GM12878 (cell line): ENCODE measurements at regions not wholly inside any gene's neighbourhood (a gene's known extent, or its start where the extent isn't known, plus 50 kb on each side); places are given as distances from the start of the nearest gene placed in this dataset.

Experiments used
- ATAC-seq: fragments of 200-7000 bp; cut with Tn5 transposase; 3 replicates; pipeline ENCODE4 v1.9.1; 2020; ENCODE audit warnings: mild to moderate bottlenecking, moderate library complexity
- BruUV-seq: library from RNA; stranded (reverse); fragments of 400-500 nt; replicated peaks from 2 replicates; lab custom pipeline; 2021; lab: Mats Ljungman, UMichigan
- CTCF ChIA-PET: fragments of 300-600 bp; sonication (Branson Sonifier 250); formaldehyde crosslinking; extraction: SDS; loops from one replicate; lab custom pipeline; 2021; ENCODE audit warnings: inconsistent platforms; lab: Yijun Ruan, JAX
- POLR2A ChIA-PET: fragments of 350-600 bp; formaldehyde crosslinking; extraction: SDS; loops from one replicate; lab custom pipeline; 2021; ENCODE audit warnings: inconsistent platforms; lab: Charles Lee
- RAD21 ChIA-PET: fragments of 300-600 bp; sonication (Branson Sonifier 250); formaldehyde crosslinking; loops from one replicate; lab custom pipeline; 2023; ENCODE audit warnings: antibody characterized with exemption; ENCODE audit not compliant: unreplicated experiment; lab: Charles Lee
- SMC1A ChIA-PET: fragments of 300-600 bp; sonication (Branson Sonifier 250); formaldehyde crosslinking; loops from one replicate; lab custom pipeline; 2023; ENCODE audit not compliant: unreplicated experiment, uncharacterized antibody; lab: Charles Lee
- DNase-seq: peaks from one replicate; pipeline ENCODE4 v3.0.0-alpha.2; 2011; ENCODE audit warnings: low read depth, low spot score
- FAIRE-seq: peaks from 3 replicates; lab custom pipeline; 2011; peaks lifted over from hg19 to GRCh38; lab: Jason Lieb, UNC
- H2AFZ ChIP-seq: 2 replicates; pipeline ENCODE4 v1.6.0; 2011; ENCODE audit warnings: low read depth, low read length, control low read depth; ENCODE audit not compliant: control insufficient read depth
- H3K27ac ChIP-seq: 2 replicates; pipeline ENCODE4 v1.5.1; 2011; ENCODE audit warnings: control low read depth; ENCODE audit not compliant: control insufficient read depth, insufficient read depth
- H3K27me3 ChIP-seq, 2 experiments: replicated peaks in 1 of 2; 2 replicates each; pipeline versions ENCODE4 v1.6.0 to v1.6.1; 2011; ENCODE audit warnings: low read length in 1 of 2; ENCODE audit not compliant: control insufficient read depth in 2 of 2, insufficient read depth in 2 of 2
- H3K36me3 ChIP-seq, 2 experiments: 2 replicates each; pipeline ENCODE4 v1.5.1; 2011; ENCODE audit warnings: low read length in 1 of 2; ENCODE audit not compliant: control insufficient read depth in 2 of 2, insufficient read depth in 2 of 2
- H3K4me1 ChIP-seq: 2 replicates; pipeline ENCODE4 v1.6.1; 2011; ENCODE audit warnings: mild to moderate bottlenecking, low read length, moderate library complexity, mixed read lengths; ENCODE audit not compliant: control insufficient read depth, insufficient read depth
- H3K4me2 ChIP-seq: 2 replicates; pipeline ENCODE4 v1.6.0; 2011; ENCODE audit warnings: control low read depth; ENCODE audit not compliant: control insufficient read depth, insufficient read depth
- H3K4me3 ChIP-seq: fragments of 200-600 bp; sonication (generic); 2 replicates; pipeline ENCODE4 v1.5.1; 2016
- H3K79me2 ChIP-seq: 2 replicates; pipeline ENCODE4 v1.6.0; 2011; ENCODE audit warnings: low read length; ENCODE audit not compliant: control insufficient read depth, insufficient read depth
- H3K9ac ChIP-seq: 2 replicates; pipeline ENCODE4 v1.8.0; 2011; ENCODE audit warnings: low read length, control low read depth, mixed read lengths; ENCODE audit not compliant: control insufficient read depth, insufficient read depth
- H3K9me3 ChIP-seq: replicated peaks from 3 replicates; pipeline ENCODE4 v1.5.1; 2011; ENCODE audit warnings: mild to moderate bottlenecking, low read length; ENCODE audit not compliant: control insufficient read depth, insufficient read depth
- H4K20me1 ChIP-seq: 2 replicates; pipeline ENCODE4 v1.6.0; 2011; ENCODE audit not compliant: control insufficient read depth, insufficient read depth
- ASH2L ChIP-seq: fragments of 300-600, 200-600 bp; sonication (generic); IDR thresholded peaks from 2 replicates; pipeline ENCODE4 v1.6.1; 2017; ENCODE audit warnings: low read depth, mild to moderate bottlenecking, borderline replicate concordance
- CTCF ChIP-seq, 3 experiments: IDR thresholded peaks in 2 of 3; conservative IDR thresholded peaks in 1 of 3; 2 replicates each; pipeline ENCODE4 v1.5.1; 2011; ENCODE audit warnings: low read depth in 3 of 3, low read length in 3 of 3, mild to moderate bottlenecking in 3 of 3, control low read depth in 2 of 3, moderate library complexity in 2 of 3, inconsistent platforms in 1 of 3, mixed read lengths in 1 of 3; ENCODE audit not compliant: control insufficient read depth in 2 of 3, insufficient read depth in 1 of 3; ENCODE audit errors: extremely low read depth in 1 of 3
- EP300 ChIP-seq, 2 experiments: fragments of 150-350 bp in 1 of 2; IDR thresholded peaks; 2 replicates each; pipeline ENCODE4 v1.6.1; 2011 to 2012; ENCODE audit warnings: low read depth in 2 of 2, low read length in 2 of 2, borderline replicate concordance in 1 of 2, improper control_type of control experiment in 1 of 2, inconsistent platforms in 1 of 2; ENCODE audit not compliant: control insufficient read depth in 1 of 2
- IRF3 ChIP-seq: fragments of 450-650 bp; IDR thresholded peaks from 2 replicates; pipeline ENCODE4 v1.6.1; 2014; ENCODE audit warnings: mild to moderate bottlenecking
- JUND ChIP-seq: IDR thresholded peaks from 2 replicates; pipeline ENCODE4 v1.6.1; 2012; ENCODE audit warnings: low read depth, mild to moderate bottlenecking, low read length, improper control_type of control experiment, moderate library complexity
- NFYB ChIP-seq: IDR thresholded peaks from 2 replicates; pipeline ENCODE4 v1.6.1; 2011; ENCODE audit warnings: low read depth, mild to moderate bottlenecking, low read length, improper control_type of control experiment, moderate library complexity; ENCODE audit not compliant: insufficient read depth
- PAX5 ChIP-seq: IDR thresholded peaks from 2 replicates; pipeline ENCODE4 v1.6.1; 2011; ENCODE audit warnings: low read depth, low read length, borderline replicate concordance
- SIN3A ChIP-seq: IDR thresholded peaks from 2 replicates; pipeline ENCODE4 v1.6.1; 2012; ENCODE audit warnings: low read depth, low read length, improper control_type of control experiment
- SPI1 ChIP-seq: IDR thresholded peaks from 2 replicates; pipeline ENCODE4 v1.6.1; 2011; ENCODE audit warnings: low read depth, mild to moderate bottlenecking, low read length, moderate library complexity, borderline replicate concordance; ENCODE audit not compliant: insufficient read depth
- TCF3 ChIP-seq: IDR thresholded peaks from 2 replicates; pipeline ENCODE4 v1.6.1; 2012; ENCODE audit warnings: low read depth, mild to moderate bottlenecking, low read length, borderline replicate concordance; ENCODE audit not compliant: insufficient read depth
- WRNIP1 ChIP-seq: IDR thresholded peaks from 2 replicates; pipeline ENCODE4 v1.6.1; 2011; ENCODE audit warnings: low read depth, low read length, improper control_type of control experiment, borderline replicate concordance
- ZNF24 ChIP-seq: fragments of 450-650 bp; IDR thresholded peaks from 2 replicates; pipeline ENCODE4 v1.6.1; 2017; ENCODE audit warnings: antibody characterized with exemption, mild to moderate bottlenecking
- WGBS: methylation state at CpG from one replicate; pipeline ENCODE4 v1.1.6; 2016; ENCODE audit warnings: low lambda C conversion rate; ENCODE audit not compliant: insufficient replicate concordance, insufficient coverage; ENCODE audit errors: missing lambda C conversion rate; 5-methylcytosine and 5-hydroxymethylcytosine counted together
- in situ Hi-C: fragments of 300-500 bp; cut with MboI; formaldehyde crosslinking; loops from 9 replicates; pipeline ENCODE4 v1.14.3; 2018; ENCODE audit warnings: mixed read lengths
- intact Hi-C: fragments of 100-400 bp; cut with micrococcal nuclease; formaldehyde crosslinking; loops from one replicate; pipeline ENCODE4 v1.14.2; 2022; ENCODE audit not compliant: unreplicated experiment
- TF ChIP-seq, protein P1 (sequence below): IDR thresholded peaks from 2 replicates; pipeline ENCODE4 v1.6.1; 2012; ENCODE audit warnings: improper control_type of control experiment, low read depth, low read length; ENCODE audit not compliant: insufficient replicate concordance

- TF ChIP-seq EP300 (IDR thresholded peaks at IDR 0.05; ENCODE audit: borderline replicate concordance in 1 of 2, control insufficient read depth in 1 of 2, low read depth in 2 of 2, low read length in 2 of 2) (no peak), ASH2L (no peak), TCF3 (no peak), IRF3 (no peak), ZNF24 (no peak), NFYB (no peak), JUND (no peak), SIN3A (no peak), PAX5 (no peak)
These were observed 541.4 kb upstream of the ZNF462 start (continued) for GRCh38 chr9:106321394-106322180.

DNA sequence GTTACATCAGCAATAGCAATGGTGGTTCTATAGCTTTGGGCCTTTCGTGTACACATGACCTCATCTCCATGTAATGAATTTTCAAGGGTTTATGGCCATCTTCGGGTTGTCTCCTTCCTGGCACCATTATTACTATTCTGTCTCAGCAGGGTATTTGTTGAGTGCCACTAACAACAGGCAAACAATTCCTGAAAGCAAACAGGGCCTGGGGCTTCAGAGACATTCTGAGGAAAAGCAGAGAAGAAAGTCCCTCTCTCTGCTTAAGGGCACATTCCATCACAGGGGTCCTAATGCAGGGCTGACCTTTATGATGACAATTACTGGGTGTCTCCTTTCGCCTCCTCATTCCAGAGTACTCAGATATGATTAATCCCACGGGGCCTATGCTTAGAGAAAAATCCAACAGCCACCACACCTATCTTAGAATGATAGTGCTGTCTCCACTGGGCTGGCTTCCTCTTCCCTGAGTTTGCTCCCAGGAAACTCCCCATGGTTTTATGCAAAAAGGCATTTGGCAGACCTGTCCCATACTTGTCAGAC lies 540.2 kb upstream of the ZNF462 start:
- no peaks in the 10 kb centered on the region for H3K36me3 ChIP-seq
- no peak overlapping the region for H3K27ac ChIP-seq
- DNase-seq (no peak), ATAC-seq (no peak), FAIRE-seq (no peak)
- ChIA-PET RAD21 (interaction anchor here (0.9 to 2.6 kb wide), 3 partner anchors 11 to 37 kb away, joined by 3 to 10 read pairs (median 5); no protein-coding TSS in a partner anchor), POLR2A (no interaction called here), CTCF (interaction anchor here (1.1 kb wide), 1 partner anchor 12 kb away, joined by 3 read pairs; no protein-coding TSS in a partner anchor), SMC1A (interaction anchor here (1.1 to 2.6 kb wide), 3 partner anchors 8 to 12 kb away, joined by 3 to 12 read pairs (median 8); no protein-coding TSS in a partner anchor)
- WGBS: 0% methylated on average over 4 of the region's 4 CpGs
- no peaks in the 10 kb centered on the region for H3K79me2 ChIP-seq
- no peak overlapping the region for H3K4me3 ChIP-seq
- H3K9me3 ChIP-seq: no peaks in the 10 kb centered on the region
- H3K4me2 ChIP-seq: no peak overlapping the region
- no peaks in the 10 kb centered on the region for H3K4me1 ChIP-seq
- BruUV-seq: no TSS peak
- H3K27me3 ChIP-seq: no peaks in the 10 kb centered on the region
- H4K20me1 ChIP-seq: no peaks in the 10 kb centered on the region
- no peak overlapping the region for H2AFZ ChIP-seq
- H3K9ac ChIP-seq: no peak overlapping the region
- intact Hi-C loops (no loop called here), in situ Hi-C loops (no loop called here)
- TF ChIP-seq CTCF (IDR thresholded peaks at IDR 0.05 in 2 of 3, conservative IDR thresholded peaks at IDR 0.05 in 1 of 3; ENCODE audit: control insufficient read depth in 2 of 3, extremely low read depth in 1 of 3, insufficient read depth in 1 of 3, low read depth in 3 of 3, low read length in 3 of 3) (no peak), SPI1 (no peak), WRNIP1 (no peak)
- TF ChIP-seq, protein P1, sequence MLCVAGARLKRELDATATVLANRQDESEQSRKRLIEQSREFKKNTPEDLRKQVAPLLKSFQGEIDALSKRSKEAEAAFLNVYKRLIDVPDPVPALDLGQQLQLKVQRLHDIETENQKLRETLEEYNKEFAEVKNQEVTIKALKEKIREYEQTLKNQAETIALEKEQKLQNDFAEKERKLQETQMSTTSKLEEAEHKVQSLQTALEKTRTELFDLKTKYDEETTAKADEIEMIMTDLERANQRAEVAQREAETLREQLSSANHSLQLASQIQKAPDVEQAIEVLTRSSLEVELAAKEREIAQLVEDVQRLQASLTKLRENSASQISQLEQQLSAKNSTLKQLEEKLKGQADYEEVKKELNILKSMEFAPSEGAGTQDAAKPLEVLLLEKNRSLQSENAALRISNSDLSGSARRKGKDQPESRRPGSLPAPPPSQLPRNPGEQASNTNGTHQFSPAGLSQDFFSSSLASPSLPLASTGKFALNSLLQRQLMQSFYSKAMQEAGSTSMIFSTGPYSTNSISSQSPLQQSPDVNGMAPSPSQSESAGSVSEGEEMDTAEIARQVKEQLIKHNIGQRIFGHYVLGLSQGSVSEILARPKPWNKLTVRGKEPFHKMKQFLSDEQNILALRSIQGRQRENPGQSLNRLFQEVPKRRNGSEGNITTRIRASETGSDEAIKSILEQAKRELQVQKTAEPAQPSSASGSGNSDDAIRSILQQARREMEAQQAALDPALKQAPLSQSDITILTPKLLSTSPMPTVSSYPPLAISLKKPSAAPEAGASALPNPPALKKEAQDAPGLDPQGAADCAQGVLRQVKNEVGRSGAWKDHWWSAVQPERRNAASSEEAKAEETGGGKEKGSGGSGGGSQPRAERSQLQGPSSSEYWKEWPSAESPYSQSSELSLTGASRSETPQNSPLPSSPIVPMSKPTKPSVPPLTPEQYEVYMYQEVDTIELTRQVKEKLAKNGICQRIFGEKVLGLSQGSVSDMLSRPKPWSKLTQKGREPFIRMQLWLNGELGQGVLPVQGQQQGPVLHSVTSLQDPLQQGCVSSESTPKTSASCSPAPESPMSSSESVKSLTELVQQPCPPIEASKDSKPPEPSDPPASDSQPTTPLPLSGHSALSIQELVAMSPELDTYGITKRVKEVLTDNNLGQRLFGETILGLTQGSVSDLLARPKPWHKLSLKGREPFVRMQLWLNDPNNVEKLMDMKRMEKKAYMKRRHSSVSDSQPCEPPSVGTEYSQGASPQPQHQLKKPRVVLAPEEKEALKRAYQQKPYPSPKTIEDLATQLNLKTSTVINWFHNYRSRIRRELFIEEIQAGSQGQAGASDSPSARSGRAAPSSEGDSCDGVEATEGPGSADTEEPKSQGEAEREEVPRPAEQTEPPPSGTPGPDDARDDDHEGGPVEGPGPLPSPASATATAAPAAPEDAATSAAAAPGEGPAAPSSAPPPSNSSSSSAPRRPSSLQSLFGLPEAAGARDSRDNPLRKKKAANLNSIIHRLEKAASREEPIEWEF: no peak
